Osteoblast (primary cell): ENCODE measurements at regions not wholly inside any gene's neighbourhood (a gene's known extent, or its start where the extent isn't known, plus 50 kb on each side); places are given as distances from the start of the nearest gene placed in this dataset.
A peak's percentile ranks its signal among the peaks of the same experiment; 100 is the strongest.
"Not testable (repeated sequence)": the region's sequence is repeated elsewhere in the genome, so short reads cannot be mapped to it uniquely, and the experiment has no call there.

Experiments
- DNase-seq: peaks from one replicate; pipeline ENCODE4 v3.0.0; 2011; ENCODE audit warnings: low spot score, mixed read lengths; ENCODE audit not compliant: insufficient read length; ENCODE audit errors: missing footprints
- H2AFZ ChIP-seq: 2 replicates; pipeline ENCODE4 v1.6.0; 2011; ENCODE audit warnings: mild to moderate bottlenecking, low read length
- H3K27ac ChIP-seq: 2 replicates; pipeline ENCODE4 v1.5.1; 2011; ENCODE audit warnings: mild to moderate bottlenecking, low read depth, low read length, moderate library complexity
- H3K27me3 ChIP-seq: 2 replicates; pipeline ENCODE4 v1.6.0; 2012; ENCODE audit warnings: mild to moderate bottlenecking, control low read depth, inconsistent platforms, low read length, moderate library complexity; ENCODE audit not compliant: insufficient read depth
- H3K36me3 ChIP-seq: 2 replicates; pipeline ENCODE4 v1.5.1; 2011; ENCODE audit warnings: mild to moderate bottlenecking, low read length, control low read depth, moderate library complexity; ENCODE audit not compliant: insufficient read depth
- H3K4me1 ChIP-seq: 2 replicates; pipeline ENCODE4 v1.5.1; 2011; ENCODE audit warnings: mild to moderate bottlenecking, low read length, control low read depth, moderate library complexity; ENCODE audit not compliant: insufficient read depth
- H3K4me2 ChIP-seq: 2 replicates; pipeline ENCODE4 v1.6.0; 2011; ENCODE audit warnings: mild to moderate bottlenecking, low read length; ENCODE audit not compliant: insufficient read depth
- H3K4me3 ChIP-seq: fragments of 200-600 bp; sonication (generic); 3 replicates; pipeline ENCODE4 v1.5.1; 2012; ENCODE audit warnings: mild to moderate bottlenecking, low read length, inconsistent platforms; ENCODE audit not compliant: insufficient read depth
- H3K79me2 ChIP-seq: 2 replicates; pipeline ENCODE4 v1.6.0; 2012; ENCODE audit warnings: mild to moderate bottlenecking, low read length, control low read depth, inconsistent platforms; ENCODE audit not compliant: insufficient read depth
- H3K9me3 ChIP-seq: 2 replicates; pipeline ENCODE4 v1.5.1; 2011; ENCODE audit warnings: low read depth, low read length, control low read depth
- H4K20me1 ChIP-seq: 2 replicates; pipeline ENCODE4 v1.6.0; 2012; ENCODE audit warnings: mild to moderate bottlenecking, low read length, control low read depth; ENCODE audit not compliant: insufficient read depth
- CTCF ChIP-seq: IDR thresholded peaks from 2 replicates; pipeline ENCODE4 v1.5.1; 2011; ENCODE audit warnings: mild to moderate bottlenecking, low read depth, low read length, moderate library complexity; ENCODE audit errors: extremely low read depth

GRCh38 chr10:77723376-77723775 lies 85.8 kb upstream of the KCNMA1 start:
- no peak overlapping the region for H3K27ac ChIP-seq
- no peak overlapping the region for H2AFZ ChIP-seq
- no peak for DNase-seq
- H3K4me3 ChIP-seq: no peak overlapping the region
- no peaks in the 10 kb centered on the region for H3K79me2 ChIP-seq
- H3K4me1 ChIP-seq: peaks cover 12% of the 10 kb centered on the region
- TF ChIP-seq CTCF: no peak
- no peaks in the 10 kb centered on the region for H3K36me3 ChIP-seq
- H4K20me1 ChIP-seq: no peaks in the 10 kb centered on the region
- H3K4me2 ChIP-seq: peak overlapping the region; percentile 11
- no peaks in the 10 kb centered on the region for H3K27me3 ChIP-seq
- no peaks in the 10 kb centered on the region for H3K9me3 ChIP-seq

DNA sequence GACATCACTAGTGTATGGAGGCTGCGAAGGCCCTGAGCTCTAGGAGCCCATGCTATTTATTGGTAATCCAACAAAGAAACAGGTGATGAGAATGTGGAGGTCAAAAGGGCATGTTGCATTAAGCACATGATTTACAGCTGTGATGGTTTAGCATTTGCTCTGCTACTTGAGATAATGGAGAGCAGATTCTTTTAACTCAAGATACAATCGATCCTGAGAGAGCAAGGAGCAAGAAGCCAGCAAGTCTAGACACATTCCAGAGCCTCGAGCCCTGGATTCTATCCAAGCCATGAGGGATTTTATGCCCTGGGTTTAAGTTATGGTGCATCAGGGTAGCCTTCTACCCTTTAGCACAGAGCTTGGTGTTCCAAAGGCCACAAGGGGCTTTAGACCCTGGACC lies 85.3 kb upstream of the KCNMA1 start:
- Histone ChIP-seq H3K4me1 (peaks cover 12% of the 10 kb centered on the region), H3K4me2 (peak overlapping the region; percentile 11)
- DNase-seq, H3K27ac ChIP-seq, H3K9me3 ChIP-seq, H2AFZ ChIP-seq, H3K4me3 ChIP-seq, H3K79me2 ChIP-seq, H3K27me3 ChIP-seq, H4K20me1 ChIP-seq, H3K36me3 ChIP-seq: not testable (repeated sequence)

- Histone ChIP-seq H3K36me3 (no peaks in the 10 kb centered on the region), H3K27ac (no peak overlapping the region), H3K79me2 (no peaks in the 10 kb centered on the region), H3K9me3 (no peaks in the 10 kb centered on the region), H3K4me3 (no peak overlapping the region), H3K27me3 (no peaks in the 10 kb centered on the region), H2AFZ (no peak overlapping the region), H4K20me1 (no peaks in the 10 kb centered on the region), H3K4me1 (peaks cover 12% of the 10 kb centered on the region), H3K4me2 (no peak overlapping the region)
- no peak for DNase-seq
- TF ChIP-seq CTCF: no peak
These were observed 84.2 kb upstream of the KCNMA1 start for GRCh38 chr10:77721815-77722214.

DNA sequence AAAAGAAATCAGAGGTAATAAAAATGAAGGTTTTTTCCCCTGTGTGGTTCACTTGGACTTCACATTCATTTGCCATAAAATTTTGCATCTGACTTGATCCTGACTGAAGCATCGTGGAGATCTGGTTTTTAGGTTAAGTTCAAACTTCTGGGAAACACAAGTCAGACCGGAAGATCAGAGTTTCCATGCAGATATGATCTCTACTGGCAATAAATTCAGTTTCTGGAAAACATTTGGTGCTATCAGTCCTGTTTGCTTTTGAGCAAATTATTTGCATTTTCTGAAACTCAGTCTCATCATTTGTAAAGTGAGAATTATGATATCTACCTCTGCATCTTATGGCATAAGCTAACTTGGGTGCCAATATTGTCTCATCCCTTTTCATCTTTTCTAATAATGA lies 81.3 kb upstream of the KCNMA1 start:
- Histone ChIP-seq H3K9me3 (no peaks in the 10 kb centered on the region), H3K27me3 (no peaks in the 10 kb centered on the region), H4K20me1 (no peaks in the 10 kb centered on the region), H3K79me2 (no peaks in the 10 kb centered on the region), H3K4me1 (peaks cover 12% of the 10 kb centered on the region), H3K4me3 (no peak overlapping the region), H2AFZ (no peak overlapping the region), H3K36me3 (no peaks in the 10 kb centered on the region), H3K4me2 (no peak overlapping the region), H3K27ac (no peak overlapping the region)
- DNase-seq: no peak
- TF ChIP-seq CTCF: no peak

DNA sequence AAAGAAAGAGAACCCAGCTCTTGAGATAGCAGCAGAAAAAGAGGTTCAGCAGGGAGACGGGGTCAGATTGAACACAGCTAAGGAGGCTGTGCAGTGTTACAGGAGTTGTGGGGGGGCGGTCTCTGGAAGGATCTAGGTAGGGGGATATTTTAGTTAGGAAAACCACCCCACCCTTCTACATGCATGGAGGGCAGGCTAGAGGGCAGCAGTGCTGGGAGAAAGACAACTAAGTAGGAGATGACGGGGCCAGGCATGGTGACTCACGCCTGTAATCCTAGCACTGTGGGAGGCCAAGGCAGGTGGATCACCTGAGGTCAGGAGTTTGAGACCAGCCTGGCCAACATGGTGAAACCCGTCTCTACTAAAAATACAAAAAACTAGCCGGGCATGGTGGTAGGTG lies 80.7 kb upstream of the KCNMA1 start:
- H3K36me3 ChIP-seq, H3K27me3 ChIP-seq, H3K27ac ChIP-seq, H3K4me3 ChIP-seq, H3K4me2 ChIP-seq, H3K79me2 ChIP-seq, H4K20me1 ChIP-seq, DNase-seq, H3K4me1 ChIP-seq, H2AFZ ChIP-seq, H3K9me3 ChIP-seq: not testable (repeated sequence)
